HG03432 (cell line): ENCODE measurements at regions not wholly inside any gene's neighbourhood (a gene's known extent, or its start where the extent isn't known, plus 50 kb on each side); places are given as distances from the start of the nearest gene placed in this dataset.

Experiments used
- ATAC-seq: cut with Tn5 transposase; IDR thresholded peaks from one replicate; pipeline ENCODE4 v1.9.1; 2021; ENCODE audit warnings: mild to moderate bottlenecking, moderate library complexity; ENCODE audit not compliant: unreplicated experiment

GRCh38 chrX:124818764-124819163 is 472.4 kb downstream of the SH2D1A start:
- no peak for ATAC-seq

GRCh38 chrX:124820738-124821137 is 474.4 kb downstream of the SH2D1A start:
- no peak for ATAC-seq

GRCh38 chrX:124827258-124827845 is 481.0 kb downstream of the SH2D1A start:
- no peak for ATAC-seq

GRCh38 chrX:124829930-124830329 is 483.6 kb downstream of the SH2D1A start:
- ATAC-seq = peak; percentile 61

GRCh38 chrX:124836786-124837185 is 482.9 kb upstream of the TEX13C start:
- ATAC-seq = no peak

- no peak for ATAC-seq
Observed at GRCh38 chrX:124842205-124842604, 477.5 kb upstream of the TEX13C start.

GRCh38 chrX:124860736-124861135 is 458.9 kb upstream of the TEX13C start:
- ATAC-seq = no peak

GRCh38 chrX:124862301-124862700 is 457.4 kb upstream of the TEX13C start:
- ATAC-seq = no peak

- ATAC-seq = no peak
Observed at GRCh38 chrX:124863303-124863702, 456.4 kb upstream of the TEX13C start.

- ATAC-seq = no peak
Observed at GRCh38 chrX:124887572-124887971, 432.1 kb upstream of the TEX13C start.

- ATAC-seq = no peak
Observed at GRCh38 chrX:124895947-124896346, 423.7 kb upstream of the TEX13C start.

- ATAC-seq = no peak
Observed at GRCh38 chrX:124902953-124903352, 416.7 kb upstream of the TEX13C start.

GRCh38 chrX:124910611-124911010 is 409.1 kb upstream of the TEX13C start:
- ATAC-seq = no peak

- ATAC-seq = no peak
Observed at GRCh38 chrX:124917011-124917410, 402.7 kb upstream of the TEX13C start.

- ATAC-seq = no peak
Observed at GRCh38 chrX:124925681-124926080, 394.0 kb upstream of the TEX13C start.

GRCh38 chrX:124931241-124931640 is 388.4 kb upstream of the TEX13C start:
- ATAC-seq = no peak

GRCh38 chrX:124931958-124932357 is 387.7 kb upstream of the TEX13C start:
- ATAC-seq = no peak

GRCh38 chrX:124938715-124939114 is 381.0 kb upstream of the TEX13C start:
- no peak for ATAC-seq

- no peak for ATAC-seq
Observed at GRCh38 chrX:124940531-124940930, 379.1 kb upstream of the TEX13C start.

- ATAC-seq = no peak
Observed at GRCh38 chrX:124954402-124954801, 365.3 kb upstream of the TEX13C start.

- no peak for ATAC-seq
Observed at GRCh38 chrX:124960454-124960853, 359.2 kb upstream of the TEX13C start.

GRCh38 chrX:124963717-124964116 is 356.0 kb upstream of the TEX13C start, which contains the start of gene TENM1:
Gene TENM1, minus strand, starts transcription at chrX:124963817.
- no peak for ATAC-seq

GRCh38 chrX:124975456-124975855 is 344.2 kb upstream of the TEX13C start:
- no peak for ATAC-seq
